OCI-LY3 (cell line): ENCODE measurements at regions not wholly inside any gene's neighbourhood (a gene's known extent, or its start where the extent isn't known, plus 50 kb on each side); places are given as distances from the start of the nearest gene placed in this dataset.

ENCODE experiments used
- H2AFZ ChIP-seq: fragments of 200-600, 300-600 bp; shearing (Covaris generic); 2 replicates; pipeline ENCODE4 v1.6.0; 2014; ENCODE audit warnings: antibody characterized with exemption, low read depth, low read length
- H3K27ac ChIP-seq: fragments of 200-600, 300-600 bp; sonication (generic); 2 replicates; pipeline ENCODE4 v1.5.1; 2014; ENCODE audit warnings: mild to moderate bottlenecking, low read length, moderate library complexity, mixed read lengths
- H3K27me3 ChIP-seq: fragments of 200-600, 300-600 bp; sonication (generic); 2 replicates; pipeline ENCODE4 v1.6.1; 2014; ENCODE audit warnings: low read depth, low read length, mixed read lengths
- H3K36me3 ChIP-seq: fragments of 200-600, 300-600 bp; sonication (generic); replicated peaks from 2 replicates; pipeline ENCODE3; 2014; ENCODE audit warnings: low read depth, low read length, mixed read lengths
- H3K4me1 ChIP-seq: fragments of 300-600, 200-600 bp; sonication (generic); 2 replicates; pipeline ENCODE4 v1.6.1; 2014; ENCODE audit warnings: low read length, mixed read lengths
- H3K4me2 ChIP-seq: fragments of 200-600, 300-600 bp; sonication (generic); 2 replicates; pipeline ENCODE4 v1.6.1; 2014; ENCODE audit warnings: low read length, mixed read lengths
- H3K4me3 ChIP-seq: fragments of 300-600, 200-600 bp; sonication (generic); 2 replicates; pipeline ENCODE4 v1.5.1; 2014; ENCODE audit warnings: antibody characterized with exemption, mild to moderate bottlenecking, low read length, moderate library complexity
- H3K79me2 ChIP-seq: fragments of 300-600, 200-600 bp; shearing (Covaris generic); 2 replicates; pipeline ENCODE4 v1.6.1; 2014; ENCODE audit warnings: mild to moderate bottlenecking, low read length, mixed read lengths
- H3K9ac ChIP-seq: fragments of 300-600, 200-600 bp; shearing (Covaris generic); 2 replicates; pipeline ENCODE4 v1.6.0; 2014; ENCODE audit warnings: mild to moderate bottlenecking, low read length, moderate library complexity
- H3K9me3 ChIP-seq: fragments of 200-600, 300-600 bp; shearing (Covaris generic); 2 replicates; pipeline ENCODE4 v1.6.1; 2014; ENCODE audit warnings: low read length, mixed read lengths; ENCODE audit not compliant: insufficient read depth
- H4K20me1 ChIP-seq: fragments of 200-600, 300-600 bp; sonication (generic); 2 replicates; pipeline ENCODE4 v1.6.1; 2016; ENCODE audit warnings: low read length, mixed read lengths; ENCODE audit not compliant: insufficient read depth
- CTCF ChIP-seq: fragments of 200-600, 300-600 bp; sonication (generic); IDR thresholded peaks from 2 replicates; pipeline ENCODE4 v1.5.1; 2014; ENCODE audit warnings: antibody characterized with exemption, low read length, low read depth
- EZH2phosphoT487 ChIP-seq: fragments of 200-600 bp; shearing (Covaris generic); IDR thresholded peaks from 2 replicates; pipeline ENCODE4 v1.6.1; 2018; ENCODE audit warnings: antibody characterized with exemption, mixed run types, low read depth

DNA sequence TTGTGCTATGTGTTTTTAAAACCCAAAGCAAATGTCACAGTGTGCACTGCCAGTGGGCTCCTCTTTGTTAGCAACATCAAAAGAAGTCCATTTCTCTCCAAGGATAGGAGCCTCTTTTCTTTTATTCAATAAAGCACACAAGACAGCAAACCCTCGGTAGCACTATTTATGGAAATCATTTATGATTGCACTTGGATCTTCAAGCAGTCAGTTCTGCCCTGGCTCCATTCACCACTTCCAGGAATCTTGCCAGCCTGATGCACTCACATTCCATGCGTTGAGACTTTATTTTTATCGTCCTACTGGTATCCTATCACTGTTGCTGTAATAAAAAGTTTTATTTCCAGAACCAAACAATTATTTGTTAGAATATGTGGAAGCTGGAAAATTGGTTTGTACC lies 412.1 kb downstream of the TBL1XR1 start:
- TF ChIP-seq CTCF (no peak), EZH2phosphoT487 (no peak)
- Histone ChIP-seq H3K9ac (no peak overlapping the region), H3K27me3 (no peaks in the 10 kb centered on the region), H3K36me3 (no peaks in the 10 kb centered on the region), H4K20me1 (no peaks in the 10 kb centered on the region), H3K9me3 (no peaks in the 10 kb centered on the region), H3K27ac (no peak overlapping the region), H2AFZ (no peak overlapping the region), H3K79me2 (no peaks in the 10 kb centered on the region), H3K4me1 (no peaks in the 10 kb centered on the region), H3K4me3 (no peak overlapping the region), H3K4me2 (no peak overlapping the region)

GRCh38 chr3:176780766-176781165 lies 416.5 kb downstream of the TBL1XR1 start:
- H3K4me3 ChIP-seq = no peak overlapping the region
- no peak overlapping the region for H2AFZ ChIP-seq
- no peak overlapping the region for H3K4me2 ChIP-seq
- no peaks in the 10 kb centered on the region for H3K79me2 ChIP-seq
- no peaks in the 10 kb centered on the region for H3K36me3 ChIP-seq
- no peak overlapping the region for H3K9ac ChIP-seq
- H3K27ac ChIP-seq = no peak overlapping the region
- H3K27me3 ChIP-seq = no peaks in the 10 kb centered on the region
- no peaks in the 10 kb centered on the region for H3K9me3 ChIP-seq
- H4K20me1 ChIP-seq = no peaks in the 10 kb centered on the region
- no peaks in the 10 kb centered on the region for H3K4me1 ChIP-seq
- TF ChIP-seq CTCF (no peak), EZH2phosphoT487 (no peak)

- TF ChIP-seq EZH2phosphoT487 = no peak
- no peak for TF ChIP-seq CTCF
- Histone ChIP-seq H3K27me3 (no peaks in the 10 kb centered on the region), H3K79me2 (no peaks in the 10 kb centered on the region)
Observed at GRCh38 chr3:176776622-176777175, 420.6 kb downstream of the TBL1XR1 start.

DNA sequence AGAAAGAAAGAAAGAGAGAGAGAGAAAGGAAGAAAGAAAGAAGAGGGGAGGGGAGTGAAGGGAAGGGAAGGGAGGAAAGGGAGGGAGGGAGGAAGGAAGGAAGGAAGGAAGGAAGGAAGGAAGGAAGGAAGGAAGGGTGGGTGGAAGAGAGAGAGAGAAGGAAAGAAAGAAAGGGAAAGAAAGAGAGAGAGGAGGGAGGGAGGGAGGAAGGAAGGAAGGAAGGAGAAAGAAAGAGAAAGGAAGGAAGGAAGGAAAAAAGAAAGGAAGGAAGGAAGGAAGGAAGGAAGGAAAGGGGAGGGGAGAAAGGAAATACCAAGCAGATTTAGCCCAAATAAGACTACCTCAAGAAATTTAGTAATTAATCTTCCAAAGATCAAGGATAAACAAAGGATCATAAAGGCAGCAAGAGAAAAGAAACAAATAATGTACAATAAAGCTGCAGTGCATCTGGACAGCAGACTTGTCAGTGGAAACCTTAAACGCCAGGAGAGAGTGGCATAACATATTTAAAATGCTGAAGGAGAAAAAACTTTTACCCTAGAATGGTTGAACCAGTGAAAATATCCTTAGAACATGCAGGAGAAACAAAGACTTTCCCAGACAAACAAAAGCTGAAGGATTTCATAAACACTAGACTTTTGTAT lies 427.6 kb downstream of the TBL1XR1 start:
- no peak overlapping the region for H3K4me2 ChIP-seq
- H3K4me1 ChIP-seq = no peaks in the 10 kb centered on the region
- 0 out of 2 replicates have a peak, but pooled peaks cover 2% of the 10 kb centered on the region for H3K9me3 ChIP-seq
- no peaks in the 10 kb centered on the region for H4K20me1 ChIP-seq
- TF ChIP-seq EZH2phosphoT487 (no peak), CTCF (no peak)
- no peaks in the 10 kb centered on the region for H3K79me2 ChIP-seq
- H3K9ac ChIP-seq = no peak overlapping the region
- no peak overlapping the region for H3K27ac ChIP-seq
- no peaks in the 10 kb centered on the region for H3K36me3 ChIP-seq
- H3K27me3 ChIP-seq = no peaks in the 10 kb centered on the region
- no peak overlapping the region for H2AFZ ChIP-seq
- H3K4me3 ChIP-seq = no peak overlapping the region

More at GRCh38 chr3:176776622-176777175, 420.6 kb downstream of the TBL1XR1 start:
- H4K20me1 ChIP-seq = no peaks in the 10 kb centered on the region
- H3K9ac ChIP-seq = no peak overlapping the region
- no peak overlapping the region for H3K4me3 ChIP-seq
- no peaks in the 10 kb centered on the region for H3K4me1 ChIP-seq
- no peak overlapping the region for H2AFZ ChIP-seq
- H3K36me3 ChIP-seq = no peaks in the 10 kb centered on the region
- H3K9me3 ChIP-seq = 0 out of 2 replicates have a peak, but pooled peaks cover 3% of the 10 kb centered on the region
- no peak overlapping the region for H3K4me2 ChIP-seq
- H3K27ac ChIP-seq = no peak overlapping the region
